GM12892 (cell line): ENCODE measurements at regions not wholly inside any gene's neighbourhood (a gene's known extent, or its start where the extent isn't known, plus 50 kb on each side); places are given as distances from the start of the nearest gene placed in this dataset.
"Not testable (repeated sequence)": the region's sequence is repeated elsewhere in the genome, so short reads cannot be mapped to it uniquely, and the experiment has no call there.

ENCODE experiments used
- POLR2A ChIP-seq: IDR thresholded peaks from 2 replicates; pipeline ENCODE4 v1.6.1; 2011; ENCODE audit warnings: low read depth, low read length, control low read depth
- POLR2AphosphoS5 ChIP-seq: IDR thresholded peaks from 2 replicates; pipeline ENCODE4 v1.6.1; 2011; ENCODE audit warnings: low read depth, low read length, control low read depth
- TAF1 ChIP-seq: IDR thresholded peaks from 2 replicates; pipeline ENCODE4 v1.6.1; 2011; ENCODE audit warnings: low read depth, mild to moderate bottlenecking, control low read depth, low read length, borderline replicate concordance

- not testable (repeated sequence) for TF ChIP-seq POLR2A, TAF1, POLR2AphosphoS5
Measured at GRCh38 chr11:96588793-96589192, 199.0 kb downstream of the JRKL start.
